KMS-11 (cell line): ENCODE measurements at regions not wholly inside any gene's neighbourhood (a gene's known extent, or its start where the extent isn't known, plus 50 kb on each side); places are given as distances from the start of the nearest gene placed in this dataset.

Experiments
- H2AFZ ChIP-seq: fragments of 200-600 bp; sonication (generic); 2 replicates; pipeline ENCODE4 v1.6.1; 2016; ENCODE audit warnings: antibody characterized with exemption, mixed run types, low read depth
- H3K27ac ChIP-seq: fragments of 200-600 bp; sonication (generic); 2 replicates; pipeline ENCODE4 v1.6.1; 2016; ENCODE audit warnings: mild to moderate bottlenecking, mixed run types
- H3K27me3 ChIP-seq: fragments of 200-600 bp; sonication (generic); 2 replicates; pipeline ENCODE4 v1.6.1; 2017; ENCODE audit warnings: mild to moderate bottlenecking, low read depth, mixed run types, moderate library complexity; ENCODE audit not compliant: insufficient read depth
- H3K36me3 ChIP-seq: fragments of 200-600 bp; sonication (generic); 2 replicates; pipeline ENCODE4 v1.6.1; 2017; ENCODE audit warnings: mild to moderate bottlenecking, mixed run types; ENCODE audit not compliant: insufficient read depth
- H3K4me1 ChIP-seq: fragments of 200-600 bp; sonication (generic); 2 replicates; pipeline ENCODE4 v1.6.1; 2016; ENCODE audit warnings: mild to moderate bottlenecking, low read depth, mixed run types; ENCODE audit not compliant: poor library complexity, severe bottlenecking
- H3K4me2 ChIP-seq: fragments of 200-600 bp; sonication (generic); 2 replicates; pipeline ENCODE4 v1.7.0; 2016; ENCODE audit warnings: mild to moderate bottlenecking, mixed run types
- H3K4me3 ChIP-seq: fragments of 200-600 bp; sonication (generic); IDR thresholded peaks from 2 replicates; pipeline ENCODE4 v1.6.1; 2017; ENCODE audit warnings: low read depth, low read length, mixed read lengths; ENCODE audit not compliant: insufficient read depth
- H3K79me2 ChIP-seq: fragments of 200-600 bp; sonication (generic); 2 replicates; pipeline ENCODE4 v1.6.1; 2016; ENCODE audit warnings: low read depth, mixed run types; ENCODE audit not compliant: insufficient read depth
- H3K9ac ChIP-seq: fragments of 200-600 bp; sonication (generic); 2 replicates; pipeline ENCODE4 v1.6.1; 2016; ENCODE audit warnings: mild to moderate bottlenecking, mixed run types
- H4K20me1 ChIP-seq: fragments of 200-600 bp; sonication (generic); 2 replicates; pipeline ENCODE4 v1.6.1; 2016; ENCODE audit warnings: mild to moderate bottlenecking, mixed run types; ENCODE audit not compliant: insufficient read depth
- TF ChIP-seq, protein P1 (sequence below): fragments of 200-600 bp; sonication (generic); conservative IDR thresholded peaks from 2 replicates; pipeline ENCODE4 v1.6.1; 2017; ENCODE audit warnings: low read depth, mild to moderate bottlenecking, antibody characterized with exemption, low read length, moderate library complexity, mixed read lengths

DNA sequence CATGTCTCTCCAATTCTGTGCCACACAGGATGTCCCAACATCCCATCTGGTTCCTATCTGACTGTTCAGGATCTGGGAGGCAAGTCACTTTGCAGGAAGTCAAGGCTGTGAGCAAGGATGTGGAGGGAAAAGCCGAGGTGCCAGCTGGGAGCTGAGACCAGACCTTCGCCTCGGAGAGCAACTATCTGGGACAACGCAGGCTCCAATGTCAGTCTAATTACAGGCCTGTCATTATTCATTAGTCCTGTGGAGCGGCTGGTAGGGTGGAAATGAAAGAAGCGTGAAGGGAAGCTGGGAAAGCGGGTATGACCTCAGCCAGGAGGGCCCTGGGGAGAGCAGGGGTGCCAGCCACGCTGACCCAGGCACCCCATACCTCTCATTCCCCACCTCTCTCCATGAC lies 147.3 kb downstream of the UNC5CL start:
- Histone ChIP-seq H2AFZ (no peak overlapping the region), H4K20me1 (no peaks in the 10 kb centered on the region), H3K27ac (no peak overlapping the region), H3K36me3 (no peaks in the 10 kb centered on the region), H3K79me2 (no peaks in the 10 kb centered on the region), H3K4me2 (no peak overlapping the region), H3K4me3 (no peak overlapping the region), H3K27me3 (no peaks in the 10 kb centered on the region), H3K9ac (no peak overlapping the region), H3K4me1 (no peaks in the 10 kb centered on the region)
- TF ChIP-seq, protein P1, sequence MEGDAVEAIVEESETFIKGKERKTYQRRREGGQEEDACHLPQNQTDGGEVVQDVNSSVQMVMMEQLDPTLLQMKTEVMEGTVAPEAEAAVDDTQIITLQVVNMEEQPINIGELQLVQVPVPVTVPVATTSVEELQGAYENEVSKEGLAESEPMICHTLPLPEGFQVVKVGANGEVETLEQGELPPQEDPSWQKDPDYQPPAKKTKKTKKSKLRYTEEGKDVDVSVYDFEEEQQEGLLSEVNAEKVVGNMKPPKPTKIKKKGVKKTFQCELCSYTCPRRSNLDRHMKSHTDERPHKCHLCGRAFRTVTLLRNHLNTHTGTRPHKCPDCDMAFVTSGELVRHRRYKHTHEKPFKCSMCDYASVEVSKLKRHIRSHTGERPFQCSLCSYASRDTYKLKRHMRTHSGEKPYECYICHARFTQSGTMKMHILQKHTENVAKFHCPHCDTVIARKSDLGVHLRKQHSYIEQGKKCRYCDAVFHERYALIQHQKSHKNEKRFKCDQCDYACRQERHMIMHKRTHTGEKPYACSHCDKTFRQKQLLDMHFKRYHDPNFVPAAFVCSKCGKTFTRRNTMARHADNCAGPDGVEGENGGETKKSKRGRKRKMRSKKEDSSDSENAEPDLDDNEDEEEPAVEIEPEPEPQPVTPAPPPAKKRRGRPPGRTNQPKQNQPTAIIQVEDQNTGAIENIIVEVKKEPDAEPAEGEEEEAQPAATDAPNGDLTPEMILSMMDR: no peak

DNA sequence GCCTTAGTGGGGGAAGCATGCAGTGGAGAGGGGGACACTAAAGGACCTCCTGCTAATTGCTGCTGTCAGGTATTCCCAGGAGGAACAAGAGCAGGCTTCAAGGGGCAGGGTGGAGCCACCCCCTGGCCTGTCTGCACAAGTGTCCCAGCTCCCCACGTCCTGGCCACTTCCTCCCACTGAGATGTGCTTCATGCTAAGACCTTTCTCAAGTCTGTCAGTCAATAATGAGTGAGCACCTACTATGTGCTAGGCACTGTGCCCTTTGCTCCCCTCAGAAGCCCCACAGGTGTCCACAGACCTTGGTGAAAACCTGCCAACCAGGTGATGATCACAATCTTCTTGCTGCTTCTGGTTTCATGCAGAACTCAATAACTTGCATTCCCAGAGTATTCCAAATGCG lies 147.9 kb downstream of the UNC5CL start:
- H3K9ac ChIP-seq: no peak overlapping the region
- no peak overlapping the region for H3K4me3 ChIP-seq
- H3K4me2 ChIP-seq: no peak overlapping the region
- H3K27me3 ChIP-seq: no peaks in the 10 kb centered on the region
- TF ChIP-seq, protein P1: no peak
- H3K36me3 ChIP-seq: no peaks in the 10 kb centered on the region
- no peak overlapping the region for H2AFZ ChIP-seq
- H4K20me1 ChIP-seq: no peaks in the 10 kb centered on the region
- no peaks in the 10 kb centered on the region for H3K4me1 ChIP-seq
- no peak overlapping the region for H3K27ac ChIP-seq
- H3K79me2 ChIP-seq: no peaks in the 10 kb centered on the region

DNA sequence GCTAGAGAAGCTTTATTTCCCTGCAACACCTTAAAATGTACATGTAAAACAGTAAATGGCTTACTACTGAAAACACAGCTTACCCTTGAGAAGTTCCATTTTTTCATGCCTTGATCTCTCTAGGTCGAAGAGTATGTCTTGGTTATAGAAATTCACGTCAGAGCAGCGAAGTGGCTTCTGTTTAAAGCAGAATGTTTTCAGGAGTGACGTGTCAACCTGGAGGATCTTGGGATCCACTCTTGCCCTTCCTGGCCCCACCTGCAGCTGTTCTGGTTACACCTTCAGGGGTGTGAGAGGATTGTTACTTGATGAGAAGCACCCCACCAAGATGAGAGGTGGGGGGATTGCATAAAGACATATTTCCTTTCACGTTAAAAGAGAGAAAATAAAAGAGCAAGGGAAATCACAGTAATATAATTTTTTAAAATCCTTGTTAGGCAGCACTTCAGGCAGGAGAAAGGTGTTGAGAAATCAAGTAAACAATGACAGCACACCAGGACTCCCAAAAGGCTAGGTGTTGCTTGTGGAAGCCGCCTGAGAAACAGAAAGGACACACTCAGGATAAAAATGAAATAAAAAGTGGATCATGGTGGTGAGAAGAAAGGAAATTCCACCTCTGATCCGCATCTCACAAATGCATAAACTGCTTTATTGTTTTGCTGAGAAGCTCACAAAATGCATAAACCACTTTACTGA lies 149.7 kb downstream of the UNC5CL start:
- Histone ChIP-seq H3K4me2 (no peak overlapping the region), H3K4me1 (no peaks in the 10 kb centered on the region), H2AFZ (no peak overlapping the region), H3K79me2 (no peaks in the 10 kb centered on the region), H3K4me3 (no peak overlapping the region), H3K27ac (no peak overlapping the region), H4K20me1 (no peaks in the 10 kb centered on the region), H3K27me3 (no peaks in the 10 kb centered on the region), H3K36me3 (no peaks in the 10 kb centered on the region), H3K9ac (no peak overlapping the region)
- TF ChIP-seq, protein P1: no peak

DNA sequence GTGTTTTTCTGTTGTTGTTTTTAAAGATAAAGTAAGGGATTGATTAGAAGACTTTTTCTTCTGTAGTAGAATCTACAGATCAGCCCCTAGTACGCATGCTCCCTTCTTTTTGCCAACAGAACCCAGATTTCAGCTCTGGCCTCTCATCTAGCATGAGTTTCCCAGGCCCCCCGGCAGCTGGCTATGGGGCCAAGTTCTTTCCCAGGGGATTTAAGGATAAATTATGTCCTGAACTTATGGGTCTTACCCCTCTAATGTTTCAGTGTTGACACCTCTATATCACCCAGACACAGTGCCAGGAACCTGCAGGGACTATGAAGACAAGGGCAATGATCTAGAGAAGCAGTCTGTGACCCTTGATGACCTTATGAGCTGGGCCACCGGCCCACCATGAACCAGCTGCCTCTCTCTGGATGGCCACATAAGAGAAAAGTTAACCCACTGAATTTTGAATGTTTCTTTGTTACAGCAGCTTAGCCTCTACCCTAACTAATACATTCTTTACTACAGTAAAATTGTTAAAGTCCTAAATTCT lies 150.5 kb downstream of the UNC5CL start:
- no peak overlapping the region for H3K27ac ChIP-seq
- no peak overlapping the region for H3K9ac ChIP-seq
- no peaks in the 10 kb centered on the region for H3K4me1 ChIP-seq
- no peak overlapping the region for H3K4me2 ChIP-seq
- TF ChIP-seq, protein P1: no peak
- H3K27me3 ChIP-seq: no peaks in the 10 kb centered on the region
- H3K36me3 ChIP-seq: no peaks in the 10 kb centered on the region
- no peaks in the 10 kb centered on the region for H3K79me2 ChIP-seq
- no peak overlapping the region for H3K4me3 ChIP-seq
- no peak overlapping the region for H2AFZ ChIP-seq
- H4K20me1 ChIP-seq: no peaks in the 10 kb centered on the region
